ENCODE measurements at regions not wholly inside any gene's neighbourhood (a gene's known extent, or its start where the extent isn't known, plus 50 kb on each side); places are given as distances from the start of the nearest gene placed in this dataset.

DNA sequence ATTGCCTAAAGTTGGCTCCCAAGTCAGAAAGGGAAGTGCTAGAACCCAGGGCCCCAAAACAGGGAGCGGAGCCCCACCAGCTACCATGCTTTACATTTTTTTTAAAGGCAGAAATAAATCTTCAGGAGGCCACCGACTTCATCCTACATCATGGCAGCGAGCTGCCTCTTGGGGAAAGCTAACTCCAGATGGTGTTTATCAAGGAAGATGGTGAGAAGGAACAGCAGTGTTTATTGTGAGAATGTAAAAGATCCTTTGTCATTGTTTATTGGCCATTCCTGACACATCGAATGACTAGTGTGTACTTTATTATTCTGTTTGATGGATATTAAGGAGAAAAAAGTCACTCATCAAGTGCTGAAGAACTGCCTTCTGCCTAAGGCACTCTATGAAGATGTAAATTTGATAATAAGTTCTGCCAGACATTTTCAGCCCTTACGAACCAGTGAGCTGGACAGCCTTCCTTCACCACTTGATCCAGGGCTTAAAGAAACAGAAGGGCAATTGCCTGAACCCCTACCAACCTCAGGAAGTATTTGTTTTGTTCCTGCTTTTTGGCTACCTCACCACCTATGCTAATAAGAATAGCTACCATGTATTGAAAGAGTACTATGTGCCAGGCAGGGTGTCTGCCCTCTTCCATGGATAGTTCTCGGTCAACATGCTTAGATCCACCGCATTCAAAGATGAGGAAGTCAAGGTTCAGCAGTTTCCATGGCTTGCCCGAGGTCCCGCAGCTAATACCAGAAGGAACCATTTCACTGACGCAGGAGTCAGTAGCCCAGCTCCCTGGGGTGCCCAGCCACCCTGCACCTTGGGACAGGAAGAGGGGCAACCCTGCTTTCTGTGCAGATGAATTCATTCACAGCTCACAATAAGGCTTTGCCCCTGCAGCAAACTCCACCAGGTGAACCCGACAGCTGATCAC lies 194.7 kb upstream of the RREB1 start:
- TF ChIP-seq JUN (IDR thresholded peaks at IDR 0.05; ENCODE audit: borderline replicate concordance, insufficient read depth, insufficient read length, low read depth) (no peak), MYC (IDR thresholded peaks at IDR 0.05; ENCODE audit: low read depth, low read length) (no peak), POLR2A (IDR thresholded peaks at IDR 0.05; ENCODE audit: low read depth, low read length) (no peak), FOS (IDR thresholded peaks at IDR 0.05; ENCODE audit: borderline replicate concordance, insufficient read depth, low read length) (no peak), GATA2 (IDR thresholded peaks at IDR 0.05; ENCODE audit: insufficient read depth, insufficient read length, low read depth, low read length) (no peak), POLR2AphosphoS5 (IDR thresholded peaks at IDR 0.05; ENCODE audit: insufficient read depth, low read depth, low read length) (no peak), EZH2 (IDR thresholded peaks at IDR 0.05; ENCODE audit: borderline replicate concordance, low read depth, low read length, severe bottlenecking) (no peak)
- TF ChIP-seq, protein P1, sequence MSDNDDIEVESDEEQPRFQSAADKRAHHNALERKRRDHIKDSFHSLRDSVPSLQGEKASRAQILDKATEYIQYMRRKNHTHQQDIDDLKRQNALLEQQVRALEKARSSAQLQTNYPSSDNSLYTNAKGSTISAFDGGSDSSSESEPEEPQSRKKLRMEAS (IDR thresholded peaks at IDR 0.05; ENCODE audit: insufficient read depth, insufficient read length), result no peak
- TF ChIP-seq, protein P2, sequence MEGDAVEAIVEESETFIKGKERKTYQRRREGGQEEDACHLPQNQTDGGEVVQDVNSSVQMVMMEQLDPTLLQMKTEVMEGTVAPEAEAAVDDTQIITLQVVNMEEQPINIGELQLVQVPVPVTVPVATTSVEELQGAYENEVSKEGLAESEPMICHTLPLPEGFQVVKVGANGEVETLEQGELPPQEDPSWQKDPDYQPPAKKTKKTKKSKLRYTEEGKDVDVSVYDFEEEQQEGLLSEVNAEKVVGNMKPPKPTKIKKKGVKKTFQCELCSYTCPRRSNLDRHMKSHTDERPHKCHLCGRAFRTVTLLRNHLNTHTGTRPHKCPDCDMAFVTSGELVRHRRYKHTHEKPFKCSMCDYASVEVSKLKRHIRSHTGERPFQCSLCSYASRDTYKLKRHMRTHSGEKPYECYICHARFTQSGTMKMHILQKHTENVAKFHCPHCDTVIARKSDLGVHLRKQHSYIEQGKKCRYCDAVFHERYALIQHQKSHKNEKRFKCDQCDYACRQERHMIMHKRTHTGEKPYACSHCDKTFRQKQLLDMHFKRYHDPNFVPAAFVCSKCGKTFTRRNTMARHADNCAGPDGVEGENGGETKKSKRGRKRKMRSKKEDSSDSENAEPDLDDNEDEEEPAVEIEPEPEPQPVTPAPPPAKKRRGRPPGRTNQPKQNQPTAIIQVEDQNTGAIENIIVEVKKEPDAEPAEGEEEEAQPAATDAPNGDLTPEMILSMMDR (IDR thresholded peaks at IDR 0.05; ENCODE audit: extremely low read depth in 1 of 2, insufficient read depth in 1 of 2, low read depth in 1 of 2, low read length in 2 of 2), result no peak
- H3K9me1 ChIP-seq (replicated peaks; ENCODE audit: control insufficient read depth, extremely low read depth, insufficient read depth, low read length), result no peaks in the 10 kb centered on the region
- no peak overlapping the region for H3K9ac ChIP-seq (replicated peaks; ENCODE audit: extremely low read depth, insufficient read depth, low read length)
- H3K4me3 ChIP-seq (replicated peaks in 1 of 3; ENCODE audit: insufficient read depth in 1 of 3, low read depth in 1 of 3, low read length in 3 of 3), result no peak overlapping the region
- no TSS peak for BruUV-seq (replicated peaks)
- no peaks in the 10 kb centered on the region for H3K4me1 ChIP-seq (ENCODE audit: control insufficient read depth, extremely low read depth, insufficient read depth, low read length)
- FAIRE-seq (no peak), DNase-seq (ENCODE audit: low read depth, low spot score) (no peak)
- dilution Hi-C loops (cut with MboI; ENCODE audit: extremely low pct_ligation_motif_present, low sequenced_read_pairs), result no loop called here
- no peaks in the 10 kb centered on the region for H3K79me2 ChIP-seq (ENCODE audit: control insufficient read depth, insufficient read depth, low read length)
- H2AFZ ChIP-seq (ENCODE audit: low read depth, low read length), result no peak overlapping the region
- no peak overlapping the region for H3K27ac ChIP-seq (ENCODE audit: insufficient read depth, low read depth, low read length)
- intact Hi-C loops (cut with micrococcal nuclease), result no loop called here
- peaks cover 0 to 6% of the 10 kb centered on the region in 2 experiments for H3K27me3 ChIP-seq (ENCODE audit: control insufficient read depth in 2 of 2, insufficient read depth in 2 of 2, low read length in 2 of 2)
- no peaks in the 10 kb centered on the region for H3K9me3 ChIP-seq (replicated peaks; ENCODE audit: control insufficient read depth, insufficient read depth, low read length)
- H3K4me2 ChIP-seq (ENCODE audit: insufficient read depth, low read length), result no peak overlapping the region
- ChIA-PET POLR2A (no interaction called here), CTCF (interaction anchor here (1.6 to 1.9 kb wide), 2 partner anchors 9 to 32 kb away, joined by 3 to 5 read pairs; no protein-coding TSS in a partner anchor)
- H3K36me3 ChIP-seq (ENCODE audit: control insufficient read depth in 2 of 2, extremely low read depth in 1 of 2, insufficient read depth in 2 of 2, low read length in 2 of 2), result no peaks in the 10 kb centered on the region
- no peaks in the 10 kb centered on the region for H4K20me1 ChIP-seq (replicated peaks; ENCODE audit: control insufficient read depth, extremely low read depth, insufficient read depth, low read length)
